AG04450 (cell line): ENCODE measurements at regions not wholly inside any gene's neighbourhood (a gene's known extent, or its start where the extent isn't known, plus 50 kb on each side); places are given as distances from the start of the nearest gene placed in this dataset.

Experiments used
- CTCF ChIA-PET: fragments of 300-600, 350-600 bp; formaldehyde crosslinking; extraction: SDS; loops from one replicate; lab custom pipeline; 2022; ENCODE audit warnings: antibody characterized with exemption, inconsistent platforms; lab: Charles Lee
- POLR2A ChIA-PET: fragments of 350-600 bp; formaldehyde crosslinking; extraction: SDS; loops from one replicate; lab custom pipeline; 2021; ENCODE audit warnings: antibody characterized with exemption, inconsistent platforms; lab: Yijun Ruan, JAX
- DNase-seq: peaks from one replicate; pipeline ENCODE4 v3.0.0-alpha.2; 2011; ENCODE audit warnings: low read depth, low spot score
- H3K27ac ChIP-seq: one replicate; pipeline ENCODE4 v1.5.1; 2012; ENCODE audit warnings: low read depth, low read length, control low read depth
- H3K27me3 ChIP-seq: one replicate; pipeline ENCODE4 v1.6.0; 2012; ENCODE audit warnings: low read length; ENCODE audit not compliant: control insufficient read depth, insufficient read depth
- H3K4me3 ChIP-seq: 2 replicates; pipeline ENCODE4 v1.5.1; 2011; ENCODE audit warnings: mild to moderate bottlenecking, low read depth, low read length, control low read depth
- H3K9me3 ChIP-seq: 2 replicates; pipeline ENCODE4 v1.5.1; 2012; ENCODE audit warnings: low read length; ENCODE audit not compliant: control insufficient read depth, insufficient read depth
- TF ChIP-seq, protein P1 (sequence below): IDR thresholded peaks from 2 replicates; pipeline ENCODE4 v1.5.1; 2011; ENCODE audit warnings: low read depth, low read length, control low read depth, inconsistent platforms

DNA sequence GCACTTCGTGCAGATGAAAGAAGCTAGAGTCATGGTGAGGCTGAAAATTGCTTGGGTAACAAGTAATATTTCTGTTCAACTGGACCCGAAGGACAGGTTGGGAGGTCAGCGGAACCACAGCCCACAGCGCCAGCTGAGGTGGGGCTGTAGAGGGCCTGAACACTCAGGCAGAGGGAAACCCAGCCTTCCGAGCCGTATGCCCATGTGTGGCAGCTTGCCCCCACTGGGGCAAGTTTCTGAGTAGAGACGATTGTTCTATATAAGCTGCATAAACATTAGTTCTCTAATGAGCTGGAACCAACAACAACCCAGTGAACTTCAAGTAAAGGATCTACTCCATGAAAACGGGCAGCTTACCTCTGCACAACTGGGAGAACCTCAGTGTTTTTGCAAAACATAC, 58.4 kb upstream of the TNS3 start:
- Histone ChIP-seq H3K4me3 (no peak overlapping the region), H3K27ac (peak overlapping the region; percentile 58), H3K27me3 (no peaks in the 10 kb centered on the region), H3K9me3 (peaks cover 4% of the 10 kb centered on the region; the same call in 1 of the 2 replicates)
- no peak for DNase-seq
- TF ChIP-seq, protein P1, sequence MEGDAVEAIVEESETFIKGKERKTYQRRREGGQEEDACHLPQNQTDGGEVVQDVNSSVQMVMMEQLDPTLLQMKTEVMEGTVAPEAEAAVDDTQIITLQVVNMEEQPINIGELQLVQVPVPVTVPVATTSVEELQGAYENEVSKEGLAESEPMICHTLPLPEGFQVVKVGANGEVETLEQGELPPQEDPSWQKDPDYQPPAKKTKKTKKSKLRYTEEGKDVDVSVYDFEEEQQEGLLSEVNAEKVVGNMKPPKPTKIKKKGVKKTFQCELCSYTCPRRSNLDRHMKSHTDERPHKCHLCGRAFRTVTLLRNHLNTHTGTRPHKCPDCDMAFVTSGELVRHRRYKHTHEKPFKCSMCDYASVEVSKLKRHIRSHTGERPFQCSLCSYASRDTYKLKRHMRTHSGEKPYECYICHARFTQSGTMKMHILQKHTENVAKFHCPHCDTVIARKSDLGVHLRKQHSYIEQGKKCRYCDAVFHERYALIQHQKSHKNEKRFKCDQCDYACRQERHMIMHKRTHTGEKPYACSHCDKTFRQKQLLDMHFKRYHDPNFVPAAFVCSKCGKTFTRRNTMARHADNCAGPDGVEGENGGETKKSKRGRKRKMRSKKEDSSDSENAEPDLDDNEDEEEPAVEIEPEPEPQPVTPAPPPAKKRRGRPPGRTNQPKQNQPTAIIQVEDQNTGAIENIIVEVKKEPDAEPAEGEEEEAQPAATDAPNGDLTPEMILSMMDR: no peak
- POLR2A ChIA-PET: interaction anchor here (0.7 to 1.4 kb wide), 3 partner anchors 13 to 30 kb away, joined by 3 to 6 read pairs (median 3); no protein-coding TSS in a partner anchor
- CTCF ChIA-PET: interaction anchor here (1.1 kb wide), 1 partner anchor 179 kb away, joined by 3 read pairs; no protein-coding TSS in a partner anchor

- Histone ChIP-seq H3K4me3 (no peak overlapping the region), H3K9me3 (peaks cover 4% of the 10 kb centered on the region; the same call in 1 of the 2 replicates), H3K27ac (no peak overlapping the region), H3K27me3 (no peaks in the 10 kb centered on the region)
- ChIA-PET CTCF (interaction anchor here (1.0 to 1.3 kb wide), 3 partner anchors 180 to 374 kb away, joined by 3 read pairs; no protein-coding TSS in a partner anchor), POLR2A (interaction anchor here (0.6 kb wide), 1 partner anchor 9 kb away, joined by 5 read pairs; no protein-coding TSS in a partner anchor)
- TF ChIP-seq, protein P1: no peak
- no peak for DNase-seq
Measured at GRCh38 chr7:47639495-47640110, 57.7 kb upstream of the TNS3 start.

DNA sequence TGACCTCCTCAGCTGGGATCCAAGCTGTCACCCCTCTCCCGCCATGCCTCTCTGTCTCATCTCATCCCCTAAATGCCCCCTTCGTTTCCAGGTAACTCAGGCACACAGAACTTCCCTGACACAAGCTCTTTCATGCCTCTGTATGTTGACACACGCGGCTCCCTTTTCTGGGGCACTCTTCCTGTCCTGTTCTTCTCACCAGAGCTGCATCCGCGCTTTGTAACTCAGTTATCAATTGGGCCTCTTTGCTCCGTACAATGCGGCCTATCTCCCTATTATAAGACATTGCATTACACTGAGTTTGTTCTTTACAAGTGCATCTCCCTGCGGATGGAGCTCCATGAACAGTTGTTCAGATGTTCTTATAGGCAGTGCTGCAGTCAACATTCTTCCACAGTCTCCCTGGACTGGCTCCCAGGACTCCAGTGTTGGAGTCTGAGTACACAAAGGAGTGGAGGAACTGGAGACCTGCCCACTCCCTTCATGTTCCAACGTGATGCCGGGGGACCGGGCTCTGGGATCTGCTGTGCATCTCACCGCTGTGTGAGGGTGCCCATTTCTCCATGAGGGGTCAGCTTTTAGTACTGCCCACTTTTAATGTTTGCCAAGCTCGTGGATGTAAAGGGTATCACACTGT, 56.9 kb upstream of the TNS3 start:
- H3K4me3 ChIP-seq: no peak overlapping the region
- H3K27me3 ChIP-seq: no peaks in the 10 kb centered on the region
- ChIA-PET CTCF (interaction anchor here (1.0 to 1.3 kb wide), 2 partner anchors 247 to 373 kb away, joined by 3 read pairs; no protein-coding TSS in a partner anchor), POLR2A (interaction anchor here (0.6 kb wide), 1 partner anchor 8 kb away, joined by 5 read pairs; no protein-coding TSS in a partner anchor)
- no peak overlapping the region for H3K27ac ChIP-seq
- peaks cover 4% of the 10 kb centered on the region; the same call in 1 of the 2 replicates for H3K9me3 ChIP-seq
- TF ChIP-seq, protein P1: no peak
- no peak for DNase-seq

DNA sequence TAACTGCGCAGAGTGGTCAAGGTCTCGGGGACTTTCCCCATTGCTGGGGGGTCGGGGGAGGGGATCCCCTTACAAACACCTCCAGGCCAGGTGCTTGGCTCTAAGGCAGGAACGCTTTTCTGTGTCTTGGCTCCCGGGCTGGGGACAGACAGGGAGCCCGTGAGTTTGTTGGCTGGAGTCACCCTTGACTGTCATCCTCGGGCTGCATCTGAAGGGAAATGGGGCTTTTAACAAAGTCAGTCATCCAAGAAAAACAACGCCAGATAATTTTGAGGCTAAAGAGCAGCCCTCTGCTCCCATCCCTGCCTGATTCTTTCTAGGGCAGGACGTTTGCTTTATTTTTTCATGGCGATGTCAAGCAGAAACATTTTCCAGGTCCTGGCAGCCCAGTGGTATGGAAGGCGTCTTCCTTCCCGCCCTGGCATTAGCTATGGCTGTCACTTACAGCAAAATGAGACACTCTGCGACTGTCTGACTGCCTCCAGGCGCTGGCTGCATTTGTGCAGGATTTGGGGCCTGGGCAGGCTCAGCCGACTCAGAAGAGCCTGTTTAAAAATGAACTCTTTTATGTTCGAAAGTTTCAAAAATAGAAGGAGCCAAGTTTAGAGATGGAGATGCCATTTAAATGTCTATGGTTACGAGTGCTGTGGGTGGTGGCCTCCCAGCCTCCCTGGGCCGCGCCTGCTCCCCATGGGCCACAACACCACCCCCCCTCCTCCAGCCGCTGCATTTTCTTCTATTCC, 54.7 kb upstream of the TNS3 start:
- H3K27ac ChIP-seq: peak overlapping the region; percentile 31
- POLR2A ChIA-PET: no interaction called here

More for the DNA sequence above, 54.7 kb upstream of the TNS3 start:
- TF ChIP-seq, protein P1: no peak
- Histone ChIP-seq H3K4me3 (no peak overlapping the region), H3K27me3 (no peaks in the 10 kb centered on the region), H3K9me3 (no peaks in the 10 kb centered on the region; the same call in 1 of the 2 replicates)
- CTCF ChIA-PET: no interaction called here
- no peak for DNase-seq
